ENCODE measurements at regions not wholly inside any gene's neighbourhood (a gene's known extent, or its start where the extent isn't known, plus 50 kb on each side); places are given as distances from the start of the nearest gene placed in this dataset.

GRCh38 chr11:45024846-45025588, 74.3 kb upstream of the TP53I11 start:
- H3K27me3 ChIP-seq (ENCODE audit: control insufficient read depth, insufficient read depth, low read length), result peaks cover 35% of the 10 kb centered on the region
- DNase-seq (ENCODE audit: low read depth), result no peak
- TF ChIP-seq CTCF (IDR thresholded peaks at IDR 0.05; ENCODE audit: insufficient read depth, low read length, poor library complexity, severe bottlenecking), result no peak
- H3K36me3 ChIP-seq (ENCODE audit: control insufficient read depth, insufficient read depth, low read length), result no peaks in the 10 kb centered on the region
- no peak overlapping the region for H3K4me3 ChIP-seq (ENCODE audit: low read depth, low read length)

- no peak for DNase-seq (ENCODE audit: low read depth)
Measured at GRCh38 chr11:45025716-45026492, 75.2 kb upstream of the TP53I11 start.

GRCh38 chr11:45026835-45027234, 76.2 kb upstream of the TP53I11 start:
- no peak for DNase-seq (ENCODE audit: low read depth)
- Histone ChIP-seq H3K36me3 (ENCODE audit: control insufficient read depth, insufficient read depth, low read length) (no peaks in the 10 kb centered on the region), H3K27me3 (ENCODE audit: control insufficient read depth, insufficient read depth, low read length) (peaks cover 35% of the 10 kb centered on the region), H3K4me3 (ENCODE audit: low read depth, low read length) (no peak overlapping the region)
- no peak for TF ChIP-seq CTCF (IDR thresholded peaks at IDR 0.05; ENCODE audit: insufficient read depth, low read length, poor library complexity, severe bottlenecking)

More at GRCh38 chr11:45025716-45026492, 75.2 kb upstream of the TP53I11 start:
- H3K4me3 ChIP-seq (ENCODE audit: low read depth, low read length), result no peak overlapping the region
- peaks cover 37% of the 10 kb centered on the region for H3K27me3 ChIP-seq (ENCODE audit: control insufficient read depth, insufficient read depth, low read length)
- TF ChIP-seq CTCF (IDR thresholded peaks at IDR 0.05; ENCODE audit: insufficient read depth, low read length, poor library complexity, severe bottlenecking), result no peak
- H3K36me3 ChIP-seq (ENCODE audit: control insufficient read depth, insufficient read depth, low read length), result no peaks in the 10 kb centered on the region

GRCh38 chr11:45027312-45027711, 76.6 kb upstream of the TP53I11 start:
- TF ChIP-seq CTCF (IDR thresholded peaks at IDR 0.05; ENCODE audit: insufficient read depth, low read length, poor library complexity, severe bottlenecking), result no peak
- no peak for DNase-seq (ENCODE audit: low read depth)
- peaks cover 37% of the 10 kb centered on the region for H3K27me3 ChIP-seq (ENCODE audit: control insufficient read depth, insufficient read depth, low read length)
- H3K4me3 ChIP-seq (ENCODE audit: low read depth, low read length), result no peak overlapping the region
- no peaks in the 10 kb centered on the region for H3K36me3 ChIP-seq (ENCODE audit: control insufficient read depth, insufficient read depth, low read length)

- Histone ChIP-seq H3K36me3 (ENCODE audit: control insufficient read depth, insufficient read depth, low read length) (no peaks in the 10 kb centered on the region), H3K27me3 (ENCODE audit: control insufficient read depth, insufficient read depth, low read length) (peaks cover 43% of the 10 kb centered on the region), H3K4me3 (ENCODE audit: low read depth, low read length) (no peak overlapping the region)
- DNase-seq (ENCODE audit: low read depth), result no peak
- TF ChIP-seq CTCF (IDR thresholded peaks at IDR 0.05; ENCODE audit: insufficient read depth, low read length, poor library complexity, severe bottlenecking), result no peak
Measured at GRCh38 chr11:45028911-45029682, 78.4 kb upstream of the TP53I11 start.

All from kidney epithelial cell (primary cell).